HG02588 (cell line): ENCODE measurements at regions not wholly inside any gene's neighbourhood (a gene's known extent, or its start where the extent isn't known, plus 50 kb on each side); places are given as distances from the start of the nearest gene placed in this dataset.
"Not testable (repeated sequence)": the region's sequence is repeated elsewhere in the genome, so short reads cannot be mapped to it uniquely, and the experiment has no call there.

Experiments
- ATAC-seq: cut with Tn5 transposase; IDR thresholded peaks from one replicate; pipeline ENCODE4 v1.9.1; 2021; ENCODE audit warnings: mild to moderate bottlenecking, moderate library complexity; ENCODE audit not compliant: unreplicated experiment

DNA sequence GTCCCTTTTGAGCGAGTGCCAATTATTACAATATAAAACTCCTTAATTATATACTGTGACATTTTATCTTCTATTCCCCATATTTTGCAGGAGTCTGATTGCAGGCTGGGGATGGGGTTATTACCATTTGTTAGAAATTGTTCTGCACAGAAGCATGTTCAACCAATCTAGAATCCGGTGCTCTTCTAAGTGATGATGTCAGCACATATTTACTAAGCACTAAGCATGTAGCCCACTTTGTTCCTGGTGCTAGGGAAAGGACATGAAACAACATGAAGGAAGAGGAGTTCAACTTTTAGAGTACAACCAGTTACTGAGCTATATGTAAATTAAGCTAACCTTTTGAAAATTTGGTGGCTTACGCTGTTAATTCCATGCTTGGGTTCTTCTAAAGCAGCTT lies 52.8 kb upstream of the IL1RAPL2 start:
- no peak for ATAC-seq

DNA sequence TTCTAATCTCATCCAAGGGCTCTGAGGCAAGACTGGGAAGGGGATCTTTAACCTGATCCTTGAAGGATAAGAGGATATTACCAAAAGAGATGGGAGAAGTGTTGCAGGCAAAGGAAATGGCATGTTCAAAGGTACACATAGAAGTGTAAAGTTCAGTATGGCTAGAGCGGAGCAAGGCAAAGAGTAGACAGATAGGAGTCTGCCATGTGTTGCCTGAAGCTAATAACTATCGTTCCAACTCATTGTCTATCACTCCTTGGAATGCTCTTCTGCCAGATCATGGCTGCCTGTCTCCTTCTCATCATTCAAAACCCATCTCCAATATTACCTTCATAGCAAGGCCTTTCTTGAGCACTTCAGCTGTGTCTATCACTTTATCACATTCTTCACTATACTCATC lies 55.2 kb upstream of the IL1RAPL2 start:
- ATAC-seq, result no peak

DNA sequence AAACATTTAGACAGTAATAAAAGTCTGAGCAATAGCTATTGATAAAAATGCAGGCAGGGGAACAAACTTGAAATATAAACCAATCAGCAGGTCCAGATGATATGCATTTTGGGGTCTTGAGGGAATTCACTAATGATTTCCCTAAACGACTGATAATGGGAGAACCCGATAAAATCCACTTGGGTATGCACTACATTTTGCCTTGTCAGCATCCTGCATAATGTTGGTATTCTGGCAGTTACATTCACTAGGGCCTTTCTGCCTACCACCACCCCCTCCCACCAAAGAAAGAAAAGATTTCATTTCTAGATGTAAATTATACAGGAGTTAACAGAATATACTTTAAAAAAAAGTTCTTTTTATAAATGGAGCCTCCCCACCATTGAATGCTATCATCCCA lies 63.5 kb upstream of the IL1RAPL2 start:
- no peak for ATAC-seq

DNA sequence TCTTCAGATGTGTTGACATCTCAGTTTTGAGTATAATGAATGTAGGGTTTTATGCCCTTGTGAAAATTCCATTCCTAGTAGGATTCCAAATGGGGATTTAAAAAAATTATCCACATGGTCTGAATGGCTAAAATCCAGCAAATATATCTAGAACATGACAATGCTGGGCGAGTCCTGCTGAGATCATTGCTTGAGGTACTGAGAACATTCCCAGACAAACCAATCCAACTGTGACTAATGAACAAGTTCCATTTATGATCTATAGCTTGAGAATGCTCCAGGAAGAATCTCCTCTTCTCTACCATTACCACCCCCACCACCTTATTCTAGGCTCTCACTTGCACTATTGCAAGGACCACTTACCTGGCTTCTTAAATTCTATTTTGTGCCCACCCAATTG lies 77.2 kb upstream of the IL1RAPL2 start:
- no peak for ATAC-seq

DNA sequence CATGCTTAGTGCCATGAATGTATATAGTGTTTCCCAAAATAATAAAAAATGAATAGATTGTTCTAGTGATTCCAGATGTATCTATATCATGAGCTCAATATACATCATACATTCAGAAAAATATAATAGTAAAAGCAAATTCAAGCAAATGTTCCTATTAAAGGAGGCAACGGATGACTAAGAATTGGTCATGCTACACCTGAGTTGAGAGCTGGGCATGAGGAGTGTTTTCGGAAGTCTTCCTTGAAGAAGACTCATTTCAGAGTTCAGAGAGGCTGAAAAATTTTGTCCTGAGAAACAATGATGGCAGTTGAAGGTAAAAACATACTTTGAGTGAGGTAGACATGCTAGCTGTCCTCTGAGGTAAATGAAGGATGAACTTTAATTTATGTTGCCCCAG lies 79.3 kb upstream of the IL1RAPL2 start:
- no peak for ATAC-seq

DNA sequence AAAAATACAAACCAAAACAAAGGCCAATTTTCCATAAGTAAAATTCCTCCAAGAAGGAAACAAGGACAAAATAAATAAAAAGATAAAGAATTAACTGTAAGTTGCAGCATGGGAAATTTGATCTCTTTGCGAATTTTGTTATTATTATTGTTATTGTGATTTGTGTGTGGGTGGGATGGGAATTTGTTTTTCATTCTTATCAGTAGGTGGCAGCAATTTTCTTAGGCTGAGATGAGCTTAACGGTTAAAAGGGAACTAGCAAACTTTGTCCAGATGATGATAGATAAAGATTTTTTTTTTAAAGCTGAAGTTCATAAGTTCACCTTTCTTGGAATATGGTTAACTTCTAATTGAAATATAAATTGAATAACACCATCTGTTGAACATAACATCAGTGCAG lies 83.2 kb upstream of the IL1RAPL2 start:
- no peak for ATAC-seq

DNA sequence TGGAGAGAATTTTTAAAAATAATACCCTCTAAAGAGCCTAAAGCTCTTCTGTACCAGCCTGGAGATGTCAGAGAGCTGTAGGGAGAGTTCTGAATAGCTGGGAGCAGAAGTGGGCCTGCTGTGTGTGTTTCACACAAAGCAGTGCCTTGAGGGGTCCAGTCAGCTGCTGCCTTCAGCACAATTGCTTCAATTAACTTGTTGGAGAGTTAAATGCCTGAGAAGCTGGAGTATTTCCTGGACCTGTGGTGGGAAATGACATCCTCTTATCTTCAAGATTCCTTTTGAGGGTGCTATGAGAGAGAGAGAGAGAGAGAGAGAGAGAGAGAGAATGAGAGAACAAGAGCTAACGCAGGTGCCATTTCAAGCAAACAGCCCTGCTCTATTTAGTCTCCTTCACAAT lies 96.2 kb upstream of the IL1RAPL2 start:
- ATAC-seq, result no peak

DNA sequence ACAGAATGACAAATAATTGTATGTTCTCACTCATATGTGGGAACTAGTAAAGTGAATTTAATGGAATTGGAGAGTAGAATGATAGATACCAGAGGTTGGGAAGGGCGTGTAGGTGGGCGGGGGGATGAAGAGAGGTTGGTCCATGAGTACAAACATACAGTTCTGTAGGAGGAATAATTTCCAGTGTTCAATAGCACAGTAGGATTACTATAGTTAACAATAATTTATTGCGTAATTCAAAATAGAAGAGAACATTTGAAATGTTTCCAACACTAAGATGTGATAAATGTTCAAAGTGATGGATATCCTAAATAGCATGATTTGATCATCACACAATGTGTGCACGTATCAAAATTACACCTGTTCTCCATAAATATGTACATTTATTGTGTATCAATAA lies 106.2 kb upstream of the IL1RAPL2 start:
- no peak for ATAC-seq

DNA sequence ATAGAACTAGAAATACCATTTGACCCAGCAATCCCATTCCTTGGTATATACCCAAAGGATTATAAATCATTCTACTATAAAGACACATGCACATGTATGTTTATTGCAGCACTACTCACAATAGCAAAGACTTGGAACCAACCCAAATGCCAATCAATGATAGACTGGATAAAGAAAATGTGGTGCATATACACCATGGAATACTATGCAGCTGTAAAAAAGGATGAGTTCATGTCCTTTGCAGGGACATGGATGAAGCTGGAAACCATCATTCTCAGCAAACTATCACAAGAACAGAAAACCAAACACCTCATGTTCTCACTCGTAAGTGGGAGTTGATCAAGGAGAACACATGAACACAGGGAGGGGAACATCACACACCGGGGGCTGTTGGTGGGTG lies 108.9 kb upstream of the IL1RAPL2 start:
- not testable (repeated sequence) for ATAC-seq

DNA sequence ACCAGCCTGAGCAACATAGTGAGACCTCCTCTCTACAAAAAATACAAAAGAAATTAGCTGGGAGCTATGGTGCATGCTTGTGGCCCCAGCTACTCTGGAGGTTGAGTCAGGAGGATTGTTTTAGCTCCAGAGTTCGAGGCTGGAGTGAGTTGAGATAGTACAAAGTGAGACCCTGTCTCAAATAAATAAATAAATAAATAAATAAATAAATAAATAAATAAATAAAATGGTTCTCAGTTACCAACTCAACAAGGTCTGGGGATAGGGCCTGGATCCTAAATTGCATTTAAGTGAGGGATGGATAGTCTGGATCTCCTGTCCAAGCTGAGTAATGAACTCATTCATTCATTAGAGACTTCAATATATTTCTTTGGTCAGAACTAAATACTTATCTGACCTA lies 115.7 kb upstream of the IL1RAPL2 start:
- no peak for ATAC-seq

DNA sequence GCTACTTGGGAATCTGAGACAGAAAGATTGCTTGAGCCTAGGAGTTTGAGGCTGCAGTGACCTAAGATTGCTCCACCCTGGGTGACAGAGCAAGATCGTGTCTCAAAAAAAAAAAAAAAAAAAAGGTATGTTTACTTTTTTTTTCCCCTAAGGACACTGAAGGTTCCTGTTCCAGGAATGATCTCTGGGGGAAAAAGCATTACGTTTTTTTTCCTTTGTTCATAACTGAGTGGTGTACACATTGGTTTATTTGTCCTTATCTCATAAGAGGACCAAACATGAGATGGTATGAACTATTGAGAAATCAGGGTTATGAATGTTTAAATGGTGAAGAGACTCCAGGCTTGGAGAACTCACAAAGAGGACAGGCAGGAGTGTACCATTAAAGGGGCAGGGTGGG lies 120.4 kb upstream of the IL1RAPL2 start:
- ATAC-seq, result no peak

DNA sequence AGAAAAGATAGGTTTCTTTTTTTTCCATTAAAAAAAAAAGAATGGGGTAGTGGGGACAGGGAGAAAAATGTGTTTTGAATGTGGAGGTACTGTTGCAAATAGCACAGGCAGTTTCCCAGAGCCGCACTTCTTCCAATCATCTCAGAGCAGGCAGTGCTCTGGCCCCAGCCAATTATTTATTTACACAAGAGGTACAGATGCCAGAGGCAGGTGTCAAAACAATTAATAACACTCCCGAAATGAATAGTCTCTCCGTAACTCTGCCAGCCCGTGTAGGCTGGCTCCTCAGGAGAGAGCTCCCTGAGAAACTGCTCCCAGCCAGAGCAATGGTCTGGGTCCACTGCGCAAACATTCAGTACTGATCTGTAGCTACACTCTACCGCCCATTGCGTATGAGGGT lies 130.8 kb upstream of the IL1RAPL2 start:
- ATAC-seq, result no peak

DNA sequence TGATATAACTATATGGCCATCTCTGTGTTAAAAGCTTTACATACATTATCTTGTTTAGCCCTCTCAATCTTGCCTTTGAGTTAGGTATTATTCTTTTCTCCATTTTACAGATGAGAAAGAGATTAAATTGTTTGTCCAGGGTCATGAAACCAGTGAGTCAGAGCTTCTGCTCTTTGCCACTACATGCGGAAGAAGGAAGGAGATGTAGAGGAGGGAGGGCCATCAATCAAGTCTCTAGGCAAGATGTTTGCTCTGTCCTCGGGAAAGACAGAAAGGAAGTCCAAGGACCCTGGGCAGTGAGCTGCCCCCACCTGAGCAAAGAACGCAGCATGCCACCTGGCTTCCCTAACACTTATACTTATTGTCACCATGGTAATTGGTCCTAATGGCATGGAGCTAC lies 133.7 kb upstream of the IL1RAPL2 start:
- no peak for ATAC-seq

DNA sequence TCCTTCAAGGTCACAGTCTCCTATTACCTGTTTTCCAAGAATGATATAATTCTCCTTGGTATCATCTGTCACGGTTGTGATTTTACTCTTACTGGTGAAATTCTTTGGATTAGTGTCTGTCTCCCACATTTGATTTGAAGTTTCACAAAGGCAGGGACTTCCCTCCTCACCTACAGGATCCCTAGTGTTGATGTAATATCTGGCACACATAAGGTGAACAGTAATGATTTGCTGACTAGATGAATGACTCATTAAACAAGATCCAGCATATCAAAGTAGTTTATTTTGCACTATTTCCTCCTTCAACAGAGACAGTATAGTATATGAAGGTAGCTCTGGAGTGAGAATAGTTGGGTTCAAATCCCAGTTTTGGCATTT lies 135.3 kb upstream of the IL1RAPL2 start:
- no peak for ATAC-seq

DNA sequence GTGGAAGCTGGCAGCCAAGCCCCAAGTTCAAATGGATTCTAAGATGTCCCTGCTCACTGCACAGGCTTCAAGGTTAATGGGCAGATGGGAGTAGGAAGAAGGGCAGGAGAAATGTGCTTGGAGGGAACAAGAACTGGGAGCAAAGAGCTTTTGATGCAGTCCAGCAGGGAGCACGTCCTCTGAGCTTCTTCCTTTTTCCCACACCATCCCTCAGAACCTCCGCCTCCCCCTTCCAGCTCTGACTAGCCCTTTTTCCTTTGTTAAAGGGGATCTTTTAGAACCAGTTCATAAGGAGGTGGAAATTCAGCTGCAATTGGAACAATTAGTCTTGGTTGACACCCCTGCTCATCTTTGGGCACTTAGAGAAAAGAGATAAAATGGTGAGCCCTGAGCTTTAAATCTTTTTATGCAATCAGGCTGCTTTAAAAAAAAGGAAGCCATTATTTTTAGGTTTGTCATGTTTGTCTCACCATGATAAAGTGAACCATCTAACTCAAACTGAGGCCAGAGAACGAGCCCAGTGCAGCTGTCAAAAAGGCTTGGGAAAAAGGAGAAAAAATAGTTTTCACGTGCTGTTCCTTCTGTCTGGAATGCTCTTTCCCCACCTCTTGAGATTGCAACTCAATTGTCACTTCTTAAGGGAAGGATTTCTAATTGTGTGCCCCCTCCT lies 135.8 kb upstream of the IL1RAPL2 start:
- no peak for ATAC-seq

DNA sequence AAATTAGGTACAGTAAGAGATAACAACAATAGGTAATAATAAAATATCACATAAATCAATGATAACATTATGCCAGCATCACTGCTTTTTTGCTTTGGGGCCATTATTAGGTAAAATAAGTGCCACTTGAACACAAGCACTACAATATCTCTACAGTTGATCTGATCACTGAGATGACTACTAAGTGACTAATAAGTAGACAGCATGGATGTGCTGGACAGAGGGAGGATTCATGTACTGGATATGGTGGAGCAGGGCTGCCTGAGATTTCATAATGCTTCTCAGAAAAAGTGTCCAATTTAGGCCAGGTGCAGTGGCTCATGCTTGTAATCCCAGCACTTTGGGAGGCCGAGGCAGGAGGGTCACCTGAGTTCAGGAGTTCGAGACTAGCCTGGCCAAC lies 137.8 kb upstream of the IL1RAPL2 start:
- ATAC-seq, result no peak

DNA sequence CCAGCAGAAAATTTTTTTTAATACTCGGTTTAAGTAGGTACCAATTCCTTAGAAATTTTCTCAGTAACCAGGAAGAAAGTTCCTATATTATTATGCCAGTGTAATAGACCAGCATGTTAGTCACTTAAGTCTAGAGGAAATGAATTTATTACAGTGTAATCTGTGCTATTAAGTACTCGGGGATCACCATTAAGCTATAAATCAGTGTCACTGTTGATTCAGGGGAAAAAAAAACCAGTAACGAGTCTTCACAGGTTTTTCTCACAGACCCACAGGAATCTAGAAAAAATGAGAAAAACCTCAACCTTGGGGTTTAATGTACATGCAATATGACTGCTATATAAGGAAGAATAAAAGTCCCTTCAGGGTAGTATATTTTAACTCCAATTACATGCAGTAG lies 138.3 kb upstream of the IL1RAPL2 start:
- no peak for ATAC-seq

DNA sequence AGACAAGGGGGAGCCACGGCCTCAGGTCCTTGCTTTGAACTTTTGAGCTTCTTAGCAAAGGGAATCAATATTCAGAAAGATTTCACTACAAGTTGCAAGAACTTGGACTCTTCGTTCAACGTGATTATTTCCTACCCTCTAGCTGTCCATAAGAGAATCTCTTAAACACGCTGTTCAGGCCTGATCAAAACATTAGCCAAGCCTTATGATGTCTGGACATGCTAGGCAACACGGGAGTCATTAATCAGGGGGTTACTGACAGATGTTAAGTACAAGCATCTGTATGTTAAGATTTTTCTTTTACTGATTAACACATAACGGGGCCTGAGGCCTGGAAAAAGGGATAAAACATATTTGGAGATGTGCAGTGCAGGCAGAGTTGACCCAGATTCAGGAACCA lies 138.9 kb upstream of the IL1RAPL2 start:
- ATAC-seq, result no peak

DNA sequence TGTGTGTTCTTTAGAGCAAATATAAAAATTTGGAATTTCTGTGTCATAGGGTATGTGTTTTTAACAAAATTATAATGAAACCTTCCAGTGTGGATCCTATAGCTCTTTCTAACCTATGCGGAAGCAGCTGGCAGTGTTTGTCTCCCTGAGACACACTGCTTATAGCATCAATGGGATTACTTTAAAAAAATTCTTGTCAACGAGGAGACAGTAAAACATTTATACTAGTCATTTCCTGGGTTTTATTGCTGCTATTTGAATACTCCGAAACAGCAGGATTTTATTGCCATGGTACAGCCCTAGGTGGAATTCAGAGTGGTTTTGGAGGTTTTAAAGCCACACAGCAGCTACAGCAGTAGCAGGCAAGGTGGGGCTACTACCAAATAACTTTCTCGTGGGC lies 145.1 kb upstream of the IL1RAPL2 start:
- no peak for ATAC-seq

DNA sequence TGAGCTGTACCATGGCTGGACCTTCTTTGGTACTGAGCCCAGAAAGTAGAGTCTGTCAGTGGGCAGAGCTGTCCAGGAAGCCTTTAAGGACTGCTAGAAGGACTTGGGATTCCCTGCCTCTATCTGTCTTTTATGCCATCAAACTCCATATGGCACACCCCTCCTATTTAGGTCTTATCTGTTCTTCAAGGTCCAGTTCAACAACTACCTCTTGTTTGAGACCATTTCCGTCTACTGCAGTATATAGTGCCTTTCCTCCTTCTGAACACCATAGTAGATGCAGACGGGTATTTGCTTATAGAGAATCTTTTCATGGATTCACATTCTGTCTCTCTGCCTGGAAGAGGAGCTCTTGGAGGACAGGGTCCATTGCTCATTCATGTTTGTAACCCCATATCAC lies 146.1 kb upstream of the IL1RAPL2 start:
- no peak for ATAC-seq

DNA sequence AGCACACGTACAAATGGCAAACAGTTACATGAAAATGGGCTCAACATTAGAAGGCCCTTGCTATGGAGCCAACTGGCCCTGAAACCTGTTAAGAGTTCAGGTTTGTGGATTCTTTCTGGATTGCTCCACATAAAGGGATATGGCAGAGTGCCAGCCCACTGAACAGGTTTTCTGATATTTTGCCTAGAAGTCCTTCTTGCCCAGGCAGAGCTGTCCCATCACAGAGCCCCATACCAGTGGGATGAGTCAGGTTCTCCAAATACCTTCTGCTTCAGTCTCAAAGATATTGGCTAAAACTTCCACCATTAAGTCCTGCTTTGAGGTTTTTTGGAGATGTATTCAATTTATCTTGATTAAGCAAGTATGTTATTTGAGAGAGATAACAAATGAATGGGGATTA lies 146.8 kb upstream of the IL1RAPL2 start:
- ATAC-seq, result no peak

DNA sequence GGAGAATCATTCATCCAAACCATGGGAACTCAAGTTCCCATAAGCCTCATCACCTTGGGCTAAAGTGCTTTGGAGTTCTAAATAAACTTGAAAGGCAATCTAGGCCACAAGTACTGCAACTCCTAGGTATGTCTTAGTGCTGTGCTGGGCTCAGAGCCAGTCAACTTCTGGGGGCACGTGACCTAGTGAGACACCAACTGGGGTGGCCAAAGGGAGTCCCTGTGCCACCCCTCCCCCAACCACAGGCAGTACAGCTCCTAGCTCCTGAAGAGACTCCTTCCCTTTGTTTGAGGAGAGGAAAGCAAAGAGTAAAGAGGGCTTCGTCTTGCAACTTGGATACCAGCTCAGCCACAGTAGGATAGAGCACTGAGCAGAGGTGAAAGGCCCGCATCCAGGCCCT lies 154.2 kb upstream of the IL1RAPL2 start:
- no peak for ATAC-seq

DNA sequence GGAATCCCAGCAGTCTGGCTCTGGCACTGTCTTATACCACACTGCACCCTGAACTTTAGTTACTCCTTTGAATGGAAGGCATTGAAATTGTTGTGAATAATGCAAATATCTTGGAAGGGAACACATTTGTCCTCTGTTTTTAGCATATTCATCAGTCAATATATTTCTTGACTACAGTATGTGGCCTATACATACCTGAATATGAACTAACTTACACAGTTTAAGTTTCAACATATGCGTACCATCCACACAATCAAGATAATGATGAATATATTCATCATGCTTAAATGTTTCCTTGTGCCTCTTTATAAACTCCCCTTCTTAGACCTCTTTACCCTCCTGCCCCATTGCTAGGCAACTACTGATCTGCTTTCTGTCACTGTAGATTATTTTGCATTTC lies 145.7 kb upstream of the ESX1 start:
- ATAC-seq, result no peak

DNA sequence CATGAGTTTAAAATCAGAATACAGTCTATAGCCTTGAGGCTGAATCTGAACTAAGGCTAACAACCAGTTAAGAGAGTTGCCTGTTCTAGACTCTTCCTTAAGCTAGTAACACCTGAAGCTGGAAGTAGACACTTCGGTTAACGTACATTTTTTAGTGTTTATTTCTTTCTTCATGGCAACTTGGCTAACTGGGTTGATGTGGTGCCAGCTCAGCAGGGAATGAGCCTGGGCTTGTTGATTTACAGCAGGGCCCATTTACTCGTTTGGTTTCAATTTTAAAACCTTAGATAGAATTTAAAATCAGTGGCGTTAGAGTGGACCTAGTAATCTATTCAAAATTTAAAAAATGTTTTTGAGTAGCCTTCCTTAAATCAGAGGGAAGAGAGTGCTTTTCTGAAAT lies 137.6 kb upstream of the ESX1 start:
- ATAC-seq, result no peak
